NCI-H748 (cell line): ENCODE measurements at regions not wholly inside any gene's neighbourhood (a gene's known extent, or its start where the extent isn't known, plus 50 kb on each side); places are given as distances from the start of the nearest gene placed in this dataset.

Source experiments
- DNase-seq: peaks from one replicate; lab custom pipeline; 2025; ENCODE audit not compliant: unreplicated experiment; lab: John Stamatoyannopoulos, UW

DNA sequence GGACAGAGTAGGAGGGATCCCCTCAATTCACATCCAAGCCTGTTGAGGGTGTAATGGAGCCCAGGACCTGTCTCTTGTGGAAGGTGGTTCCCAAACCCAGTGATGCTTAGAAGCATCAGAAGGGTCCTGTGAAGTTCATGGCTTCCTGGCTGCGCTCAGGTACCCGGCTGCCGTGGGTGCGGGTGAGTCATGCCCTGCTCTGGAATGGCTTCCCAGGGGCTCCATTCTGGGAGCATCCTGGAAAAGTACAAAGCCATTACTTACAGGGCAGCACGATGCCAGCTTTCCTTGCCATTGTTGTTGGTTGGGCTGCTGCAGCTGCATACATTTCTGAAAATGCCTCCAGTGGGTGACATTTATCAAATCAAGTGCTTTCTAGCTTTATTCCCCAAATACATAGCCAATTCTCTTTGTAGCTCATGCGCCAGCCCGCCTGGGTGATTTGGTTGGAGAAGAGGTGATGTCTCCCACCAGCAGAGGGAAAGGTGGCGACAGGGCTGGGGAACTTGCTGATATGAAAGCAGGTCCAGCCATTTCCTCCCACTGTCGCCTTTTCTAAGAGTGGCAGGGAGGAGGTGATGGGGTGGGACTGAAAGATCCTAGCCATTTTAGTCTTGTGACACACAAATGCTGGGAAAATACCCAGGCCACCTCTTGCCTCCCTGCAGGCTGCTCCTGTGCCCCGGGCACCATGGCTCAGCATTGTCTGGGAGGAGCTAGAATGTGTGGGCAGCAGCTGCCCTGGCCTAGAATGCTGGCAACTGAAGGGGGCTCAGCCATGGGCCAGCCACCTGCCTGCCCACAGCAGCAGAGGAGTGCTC is 65.9 kb upstream of the HPCAL1 start:
- DNase-seq: no peak

- no peak for DNase-seq
Observed at GRCh38 chr2:10237392-10238321, 65.0 kb upstream of the HPCAL1 start.

DNA sequence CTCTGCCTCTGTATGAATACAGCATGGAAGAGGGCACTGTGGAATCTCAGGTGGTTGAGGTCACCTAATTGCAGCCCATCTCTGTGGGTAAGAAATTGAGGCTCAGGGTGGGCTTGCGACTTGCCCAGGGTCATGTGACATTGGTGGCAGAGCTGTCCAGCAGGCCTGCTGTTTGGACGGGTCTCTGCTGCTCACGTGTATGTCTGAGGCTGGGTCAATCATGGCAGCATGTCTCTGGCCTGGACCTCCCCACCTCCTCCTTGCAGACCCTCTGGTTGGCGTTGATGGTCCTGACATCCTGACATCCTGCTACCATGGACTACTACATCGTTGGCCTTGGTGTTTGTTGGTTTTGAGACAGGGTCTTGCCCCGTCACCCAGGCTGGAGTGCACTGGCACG is 64.3 kb upstream of the HPCAL1 start:
- no peak for DNase-seq

GRCh38 chr2:10238991-10239485 is 63.7 kb upstream of the HPCAL1 start:
- DNase-seq: no peak

- DNase-seq: no peak
Observed at GRCh38 chr2:10239561-10239967, 63.1 kb upstream of the HPCAL1 start.

GRCh38 chr2:10240161-10240681 is 62.5 kb upstream of the HPCAL1 start:
- no peak for DNase-seq

DNA sequence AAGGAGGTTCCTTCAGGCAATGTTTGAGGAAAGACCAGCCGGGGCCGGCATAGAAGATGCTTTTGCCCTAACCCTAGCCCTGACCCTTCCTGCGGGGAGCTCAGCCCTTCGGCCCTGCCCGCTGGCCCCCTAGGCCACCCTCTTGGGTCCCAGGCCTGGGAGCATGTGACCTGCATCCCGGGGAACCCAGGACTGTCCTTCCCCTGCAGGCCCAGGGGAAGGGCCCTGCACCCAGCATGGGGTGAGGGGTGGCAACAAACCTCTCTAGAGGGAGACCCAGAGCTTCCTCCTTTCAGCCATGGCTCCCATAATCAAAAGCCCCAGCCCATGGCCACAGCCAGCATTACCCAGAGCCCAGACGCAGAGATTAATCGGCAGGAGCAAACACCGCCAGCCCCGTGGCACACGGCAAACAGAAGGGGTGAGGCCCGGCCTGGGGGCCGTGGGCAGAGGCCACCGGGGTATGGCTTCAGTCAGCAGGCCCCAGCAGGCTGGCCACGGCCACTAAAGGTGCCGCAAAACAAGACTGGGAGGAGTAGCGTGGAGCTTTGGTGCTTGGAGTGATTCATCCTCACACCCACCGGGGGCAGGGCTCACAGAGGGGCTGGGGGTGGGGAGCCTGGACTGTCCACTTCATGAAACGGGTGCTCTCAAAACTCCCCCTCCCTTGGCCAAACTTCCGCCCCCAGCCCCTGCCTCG is 61.6 kb upstream of the HPCAL1 start:
- no peak for DNase-seq

DNA sequence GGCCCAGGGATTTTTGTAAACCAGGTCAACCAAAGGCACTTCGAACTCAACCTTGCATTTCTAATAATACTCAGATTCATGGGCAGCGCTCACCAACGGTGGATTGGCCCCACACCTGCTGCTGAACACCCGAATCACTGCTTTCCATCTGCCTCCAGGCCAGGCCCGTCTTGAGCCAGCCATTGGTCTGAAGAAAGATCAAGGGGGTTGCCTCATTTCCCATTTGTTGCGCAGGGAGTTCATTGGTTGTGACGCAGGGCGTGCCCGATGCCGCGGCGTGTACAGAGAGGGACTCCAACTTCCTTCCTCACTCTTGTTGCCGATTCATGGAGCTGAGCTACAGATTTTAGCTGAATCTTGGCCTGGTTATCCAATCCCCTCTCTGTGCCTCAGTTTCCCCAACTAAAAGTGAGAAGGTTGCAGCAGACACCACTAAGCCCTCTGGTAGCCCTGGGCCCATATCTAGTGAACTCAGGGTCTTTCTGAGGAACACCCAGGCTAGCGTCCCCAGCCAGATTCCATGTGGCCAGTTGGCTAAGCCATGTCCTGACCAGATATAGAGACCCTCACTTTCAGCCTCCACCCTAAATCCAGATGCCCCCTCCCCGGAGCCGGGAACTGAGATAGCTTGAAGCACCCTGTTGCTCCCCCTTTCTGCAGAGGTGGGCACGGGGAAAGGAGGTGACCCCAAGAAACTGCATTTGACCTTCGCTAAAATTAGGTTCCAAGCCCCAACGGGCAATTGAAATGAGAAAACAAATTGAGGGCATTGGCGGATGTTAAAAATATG is 60.9 kb upstream of the HPCAL1 start:
- DNase-seq: no peak

DNA sequence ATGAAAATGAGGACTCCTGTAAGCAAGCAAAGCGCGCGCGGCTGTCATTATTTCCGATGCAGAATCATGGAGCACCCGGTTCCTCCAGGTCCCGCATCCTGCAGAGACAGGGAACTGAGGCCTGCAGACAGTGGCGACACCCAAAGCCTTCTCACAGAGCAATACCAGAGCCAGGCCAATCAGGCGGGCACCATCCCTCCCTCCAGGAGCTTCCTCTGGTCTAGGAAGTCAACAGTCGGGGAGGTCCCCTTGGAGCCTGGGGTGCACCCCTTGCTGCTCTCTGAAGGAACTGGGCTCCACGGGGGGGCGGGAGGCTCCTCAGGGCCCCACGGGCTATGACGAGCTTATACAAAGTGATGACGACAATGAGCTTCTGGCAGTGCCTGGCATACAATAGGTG is 60.3 kb upstream of the HPCAL1 start:
- no peak for DNase-seq

- no peak for DNase-seq
Observed at GRCh38 chr2:10242998-10243925, 59.4 kb upstream of the HPCAL1 start.

DNA sequence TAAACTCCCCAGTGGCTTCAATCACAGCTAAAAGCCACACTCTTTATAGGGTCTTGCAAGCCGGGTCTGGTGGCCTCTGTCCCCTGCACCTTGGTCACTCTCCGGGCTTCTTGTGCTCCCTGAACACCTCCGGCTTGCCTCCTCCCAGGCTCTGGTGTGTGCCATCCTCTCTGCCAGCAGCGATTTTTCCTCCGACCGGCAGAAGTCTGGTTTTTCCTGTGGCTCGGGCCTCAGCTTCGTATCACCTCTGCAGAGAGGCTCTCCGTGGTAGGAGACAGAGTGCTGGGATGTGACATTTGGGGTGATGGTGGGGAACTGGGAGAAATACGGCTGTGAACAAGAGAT is 58.8 kb upstream of the HPCAL1 start:
- DNase-seq: no peak

DNA sequence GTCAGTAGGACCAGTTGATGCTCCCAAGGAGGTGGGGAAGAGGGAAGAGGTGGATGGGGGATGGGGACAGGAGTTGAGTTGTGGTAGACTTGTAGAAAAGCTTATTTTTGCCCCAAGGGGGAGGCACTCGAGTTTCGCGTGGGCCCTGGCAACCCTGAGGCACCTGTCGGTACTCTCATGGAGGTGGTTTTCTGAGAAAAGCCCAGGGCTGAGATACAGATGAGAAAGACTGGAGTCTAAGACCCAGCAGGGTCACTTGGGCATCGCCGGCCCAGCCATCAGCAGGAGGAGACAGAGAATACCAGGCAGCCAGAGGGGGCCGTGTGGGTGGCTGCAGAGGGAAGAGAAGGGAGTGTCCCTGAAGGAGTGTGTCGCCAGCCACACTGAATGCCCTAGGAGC is 57.7 kb upstream of the HPCAL1 start:
- no peak for DNase-seq

- no peak for DNase-seq
Observed at GRCh38 chr2:10245661-10246060, 57.0 kb upstream of the HPCAL1 start.

DNA sequence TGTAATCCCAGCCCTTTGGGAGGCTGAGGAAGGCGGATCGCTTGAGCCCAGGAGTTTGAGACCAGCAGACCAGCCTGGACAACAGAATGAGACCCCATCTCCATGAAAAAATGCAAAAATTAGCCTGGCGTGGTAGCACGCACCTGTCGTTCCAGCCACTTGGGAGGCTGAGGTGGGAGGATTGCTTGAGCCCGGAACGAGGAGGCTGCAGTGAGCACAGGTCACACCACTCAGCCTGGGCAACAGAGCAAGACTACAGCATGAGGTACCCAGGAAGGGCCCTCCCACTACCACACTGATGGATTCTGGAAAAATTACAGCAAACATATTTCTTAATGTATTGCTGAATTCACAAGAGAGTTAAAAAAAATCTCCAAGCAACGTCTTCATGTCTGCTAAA is 56.3 kb upstream of the HPCAL1 start:
- DNase-seq: no peak

- no peak for DNase-seq
Observed at GRCh38 chr2:10246831-10247230, 55.9 kb upstream of the HPCAL1 start.

- no peak for DNase-seq
Observed at GRCh38 chr2:10249798-10250197, 52.9 kb upstream of the HPCAL1 start.

DNA sequence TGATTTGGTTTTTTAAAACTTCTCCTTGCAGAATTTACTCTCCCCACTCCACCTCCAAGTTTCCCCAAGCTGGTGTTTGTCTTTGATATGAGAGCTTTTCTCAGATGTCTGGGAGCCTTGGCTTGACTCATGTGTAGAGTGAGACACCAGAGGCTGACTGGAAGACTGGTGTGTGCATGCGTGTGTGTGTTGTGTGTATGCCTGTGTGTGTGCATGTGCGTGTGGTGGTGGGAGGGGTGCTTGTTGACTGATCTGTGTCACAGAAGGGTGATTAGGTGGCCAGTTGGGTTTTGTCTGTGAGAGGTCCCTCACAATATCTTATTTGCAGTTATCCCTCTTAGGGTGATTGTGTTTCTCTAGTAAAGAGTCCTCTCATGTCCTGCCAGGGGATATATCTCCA is 50.5 kb upstream of the HPCAL1 start:
- no peak for DNase-seq

DNA sequence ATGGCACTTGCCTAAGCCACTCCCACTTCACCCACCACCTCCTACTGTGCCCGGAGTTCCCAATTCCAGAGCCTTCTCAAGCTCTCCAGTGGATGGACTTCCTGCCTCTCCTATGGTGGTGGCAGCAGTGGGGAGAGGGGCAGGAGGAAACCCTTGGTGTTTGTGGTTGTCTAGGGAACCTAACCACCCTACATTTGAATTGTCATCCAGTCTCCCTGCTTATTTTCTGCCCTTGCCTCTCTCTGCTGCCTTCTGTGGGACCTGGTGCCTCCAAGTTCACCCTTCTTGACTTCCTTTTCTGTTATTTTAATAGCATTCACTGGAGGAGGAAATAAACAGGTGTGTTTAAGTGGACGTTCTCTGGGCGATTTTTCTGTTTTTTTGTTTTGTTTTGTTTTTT is 50.0 kb upstream of the HPCAL1 start:
- no peak for DNase-seq
